SH-SY5Y (cell line): ENCODE measurements at regions not wholly inside any gene's neighbourhood (a gene's known extent, or its start where the extent isn't known, plus 50 kb on each side); places are given as distances from the start of the nearest gene placed in this dataset.

ENCODE experiments used
- GATA2 ChIP-seq: IDR thresholded peaks from 2 replicates; pipeline ENCODE4 v1.6.1; 2011; ENCODE audit warnings: mild to moderate bottlenecking, low read depth, low read length
- GATA3 ChIP-seq: IDR thresholded peaks from 2 replicates; pipeline ENCODE4 v1.6.1; 2011; ENCODE audit warnings: low read depth, mild to moderate bottlenecking, low read length, moderate library complexity

GRCh38 chrX:121172703-121173102 is 125.3 kb downstream of the GLUD2 start:
- TF ChIP-seq GATA2 (no peak), GATA3 (no peak)
